MCF 10A (cell line): ENCODE measurements at regions not wholly inside any gene's neighbourhood (a gene's known extent, or its start where the extent isn't known, plus 50 kb on each side); places are given as distances from the start of the nearest gene placed in this dataset.

ENCODE experiments used
- BruUV-seq: library from RNA; stranded (reverse); fragments of 400-500 nt; replicated peaks from 2 replicates; lab custom pipeline; 2021; lab: Mats Ljungman, UMichigan
- CTCF ChIA-PET: fragments of 300-600 bp; sonication (Branson Sonifier 250); formaldehyde crosslinking; extraction: SDS; loops from one replicate; lab custom pipeline; 2021; ENCODE audit warnings: antibody characterized with exemption, inconsistent platforms; lab: Yijun Ruan, JAX
- POLR2A ChIA-PET: fragments of 300-600, 350-650 bp; sonication (Branson Sonifier 250); formaldehyde crosslinking; extraction: SDS; loops from one replicate; lab custom pipeline; 2020; ENCODE audit warnings: antibody characterized with exemption, inconsistent platforms; lab: Yijun Ruan, JAX
- DNase-seq: peaks from one replicate; pipeline ENCODE4 v3.0.0-alpha.2; 2018; ENCODE audit not compliant: unreplicated experiment
- H3K27ac Mint-ChIP-seq: one replicate; pipeline ENCODE4 v1.8.0; 2022; ENCODE audit warnings: mild to moderate bottlenecking, low read depth, mixed read lengths; ENCODE audit not compliant: unreplicated experiment
- H3K27me3 Mint-ChIP-seq: one replicate; pipeline ENCODE4 v1.8.0; 2022; ENCODE audit warnings: mixed read lengths; ENCODE audit not compliant: insufficient read depth, unreplicated experiment
- H3K36me3 Mint-ChIP-seq: one replicate; pipeline ENCODE4 v1.8.0; 2022; ENCODE audit warnings: mild to moderate bottlenecking, moderate library complexity, mixed read lengths; ENCODE audit not compliant: insufficient read depth, unreplicated experiment
- H3K4me1 Mint-ChIP-seq: one replicate; pipeline ENCODE4 v1.8.0; 2022; ENCODE audit warnings: mixed read lengths; ENCODE audit not compliant: insufficient read depth, unreplicated experiment
- H3K4me3 Mint-ChIP-seq: one replicate; pipeline ENCODE4 v1.8.0; 2022; ENCODE audit warnings: mild to moderate bottlenecking, moderate library complexity, mixed read lengths; ENCODE audit not compliant: unreplicated experiment
- H3K9me3 Mint-ChIP-seq: one replicate; pipeline ENCODE4 v1.8.0; 2022; ENCODE audit warnings: mixed read lengths; ENCODE audit not compliant: unreplicated experiment
- CTCF ChIP-seq: fragments of 200-600 bp; IDR thresholded peaks from one replicate; pipeline ENCODE4 v1.8.0; 2022; ENCODE audit warnings: antibody characterized with exemption, mild to moderate bottlenecking; ENCODE audit not compliant: unreplicated experiment
- intact Hi-C: fragments of 100-400 bp; cut with micrococcal nuclease; formaldehyde crosslinking; loops from 2 replicates; pipeline ENCODE4 v1.14.1; 2022

GRCh38 chr11:10945196-10945595 lies 87.3 kb upstream of the ZBED5 start:
- DNase-seq, result no peak
- peaks cover 12% of the 10 kb centered on the region for H3K27me3 Mint-ChIP-seq
- BruUV-seq, result no TSS peak
- H3K4me1 Mint-ChIP-seq, result peaks cover 6% of the 10 kb centered on the region
- H3K27ac Mint-ChIP-seq, result no peak overlapping the region
- ChIA-PET POLR2A (no interaction called here), CTCF (interaction anchor here (0.7 to 2.0 kb wide), 2 partner anchors 11 to 83 kb away, joined by 3 to 8 read pairs; no protein-coding TSS in a partner anchor)
- no peak overlapping the region for H3K4me3 Mint-ChIP-seq
- H3K9me3 Mint-ChIP-seq, result peaks cover 8% of the 10 kb centered on the region
- H3K36me3 Mint-ChIP-seq, result no peaks in the 10 kb centered on the region
- intact Hi-C loops, result loop anchor here (10.0 kb wide), 1 partner anchor 320 kb away; no protein-coding TSS in a partner anchor
- TF ChIP-seq CTCF, result no peak

GRCh38 chr11:10943968-10944367 lies 86.1 kb upstream of the ZBED5 start:
- TF ChIP-seq CTCF, result no peak
- intact Hi-C loops, result loop anchor here (10.0 kb wide), 1 partner anchor 321 kb away; no protein-coding TSS in a partner anchor
- Mint-ChIP-seq H3K27me3 (peaks cover under 1% of the 10 kb centered on the region), H3K27ac (no peak overlapping the region), H3K4me1 (peaks cover 6% of the 10 kb centered on the region), H3K36me3 (no peaks in the 10 kb centered on the region), H3K4me3 (no peak overlapping the region), H3K9me3 (peaks cover under 1% of the 10 kb centered on the region)
- POLR2A ChIA-PET, result interaction anchor here (0.7 to 1.0 kb wide), 3 partner anchors 10 to 86 kb away, joined by 3 read pairs; partner anchors contain the start of gene ZBED5
- DNase-seq, result no peak
- BruUV-seq, result no TSS peak
- CTCF ChIA-PET, result interaction anchor here (0.6 to 2.4 kb wide), 3 partner anchors 9 to 933 kb away, joined by 3 to 22 read pairs (median 8); no protein-coding TSS in a partner anchor

- H3K36me3 Mint-ChIP-seq, result no peaks in the 10 kb centered on the region
- H3K27ac Mint-ChIP-seq, result no peak overlapping the region
- BruUV-seq, result no TSS peak
- H3K4me3 Mint-ChIP-seq, result no peak overlapping the region
- H3K27me3 Mint-ChIP-seq, result no peaks in the 10 kb centered on the region
- peaks cover 6% of the 10 kb centered on the region for H3K4me1 Mint-ChIP-seq
- no peaks in the 10 kb centered on the region for H3K9me3 Mint-ChIP-seq
- intact Hi-C loops, result loop anchor here (10.0 kb wide), 1 partner anchor 322 kb away; no protein-coding TSS in a partner anchor
- TF ChIP-seq CTCF, result no peak
- ChIA-PET POLR2A (interaction anchor here (0.6 to 1.5 kb wide), 3 partner anchors 11 to 424 kb away, joined by 3 to 4 read pairs (median 3); partner anchors contain the start of gene EIF4G2), CTCF (interaction anchor here (0.6 to 2.4 kb wide), 10 partner anchors 8 to 846 kb away, joined by 3 to 22 read pairs (median 4); no protein-coding TSS in a partner anchor)
- DNase-seq, result no peak
Observed at GRCh38 chr11:10942620-10943019, 84.8 kb upstream of the ZBED5 start.

- H3K4me1 Mint-ChIP-seq, result peaks cover 6% of the 10 kb centered on the region
- no peak overlapping the region for H3K27ac Mint-ChIP-seq
- DNase-seq, result no peak
- ChIA-PET POLR2A (interaction anchor here (0.6 to 1.5 kb wide), 4 partner anchors 11 to 424 kb away, joined by 3 to 4 read pairs (median 3); partner anchors contain the start of gene EIF4G2), CTCF (interaction anchor here (0.6 to 1.3 kb wide), 10 partner anchors 10 to 847 kb away, joined by 3 to 7 read pairs (median 3); no protein-coding TSS in a partner anchor)
- intact Hi-C loops, result loop anchor here (10.0 kb wide), 1 partner anchor 323 kb away; no protein-coding TSS in a partner anchor
- H3K36me3 Mint-ChIP-seq, result no peaks in the 10 kb centered on the region
- no peaks in the 10 kb centered on the region for H3K27me3 Mint-ChIP-seq
- BruUV-seq, result no TSS peak
- TF ChIP-seq CTCF, result no peak
- H3K9me3 Mint-ChIP-seq, result no peaks in the 10 kb centered on the region
- H3K4me3 Mint-ChIP-seq, result no peak overlapping the region
Observed at GRCh38 chr11:10941871-10942270, 84.0 kb upstream of the ZBED5 start.
